ENCODE measurements at regions not wholly inside any gene's neighbourhood (a gene's known extent, or its start where the extent isn't known, plus 50 kb on each side); places are given as distances from the start of the nearest gene placed in this dataset.

DNA sequence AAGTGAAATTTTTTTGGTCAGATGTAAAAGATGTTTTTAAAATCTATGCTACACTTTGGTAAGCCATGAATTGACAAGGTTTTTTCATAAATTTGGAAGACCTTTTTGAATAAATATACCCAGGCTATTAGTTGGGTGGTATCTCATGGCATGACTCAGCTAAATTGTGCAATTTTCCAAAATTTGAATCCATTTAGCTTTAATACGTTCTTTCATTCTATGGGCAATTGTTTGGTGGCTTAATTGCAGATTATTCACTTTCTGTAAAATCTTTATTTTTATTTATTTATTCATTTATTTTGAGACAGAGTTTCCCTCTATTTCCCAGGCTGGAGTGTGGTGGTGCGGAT lies 82.8 kb upstream of the TNRC6A start:
- TF ChIP-seq, protein P1, sequence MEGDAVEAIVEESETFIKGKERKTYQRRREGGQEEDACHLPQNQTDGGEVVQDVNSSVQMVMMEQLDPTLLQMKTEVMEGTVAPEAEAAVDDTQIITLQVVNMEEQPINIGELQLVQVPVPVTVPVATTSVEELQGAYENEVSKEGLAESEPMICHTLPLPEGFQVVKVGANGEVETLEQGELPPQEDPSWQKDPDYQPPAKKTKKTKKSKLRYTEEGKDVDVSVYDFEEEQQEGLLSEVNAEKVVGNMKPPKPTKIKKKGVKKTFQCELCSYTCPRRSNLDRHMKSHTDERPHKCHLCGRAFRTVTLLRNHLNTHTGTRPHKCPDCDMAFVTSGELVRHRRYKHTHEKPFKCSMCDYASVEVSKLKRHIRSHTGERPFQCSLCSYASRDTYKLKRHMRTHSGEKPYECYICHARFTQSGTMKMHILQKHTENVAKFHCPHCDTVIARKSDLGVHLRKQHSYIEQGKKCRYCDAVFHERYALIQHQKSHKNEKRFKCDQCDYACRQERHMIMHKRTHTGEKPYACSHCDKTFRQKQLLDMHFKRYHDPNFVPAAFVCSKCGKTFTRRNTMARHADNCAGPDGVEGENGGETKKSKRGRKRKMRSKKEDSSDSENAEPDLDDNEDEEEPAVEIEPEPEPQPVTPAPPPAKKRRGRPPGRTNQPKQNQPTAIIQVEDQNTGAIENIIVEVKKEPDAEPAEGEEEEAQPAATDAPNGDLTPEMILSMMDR (conservative IDR thresholded peaks at IDR 0.05 in 1 of 2, IDR thresholded peaks at IDR 0.05 in 1 of 2; ENCODE audit: extremely low read depth in 1 of 2, insufficient read depth in 1 of 2, low read depth in 1 of 2, low read length in 2 of 2) = no peak
- TF ChIP-seq EZH2 (IDR thresholded peaks at IDR 0.05; ENCODE audit: borderline replicate concordance, low read length) = no peak

Data from mammary epithelial cell (primary cell).